IMR-90 (cell line): ENCODE measurements at regions not wholly inside any gene's neighbourhood (a gene's known extent, or its start where the extent isn't known, plus 50 kb on each side); places are given as distances from the start of the nearest gene placed in this dataset.

Source experiments
- ATAC-seq: fragments of 200-7000 bp; cut with Tn5 transposase; 2 replicates; pipeline ENCODE4 v1.9.1; 2020; ENCODE audit warnings: low read depth, mild to moderate bottlenecking, moderate library complexity
- BruUV-seq: library from RNA; stranded (reverse); fragments of 400-500 nt; replicated peaks from 2 replicates; lab custom pipeline; 2021; lab: Mats Ljungman, UMichigan
- CTCF ChIA-PET: fragments of 300-600 bp; formaldehyde crosslinking; extraction: SDS; loops from one replicate; lab custom pipeline; 2021; ENCODE audit warnings: antibody characterized with exemption; lab: Yijun Ruan, JAX
- POLR2A ChIA-PET: fragments of 300-600 bp; sonication (Branson Sonifier 250); formaldehyde crosslinking; loops from one replicate; lab custom pipeline; 2022; ENCODE audit warnings: antibody characterized with exemption; ENCODE audit not compliant: unreplicated experiment; lab: Charles Lee
- DNase-seq: peaks from one replicate; pipeline ENCODE4 v3.0.0; 2013
- H2AFZ ChIP-seq: replicated peaks from 2 replicates; pipeline ENCODE3; 2013; ENCODE audit warnings: low read length, mild to moderate bottlenecking; ENCODE audit not compliant: poor library complexity
- H2AK5ac ChIP-seq: 2 replicates; pipeline ENCODE4 v1.6.1; 2013; ENCODE audit warnings: low read depth, low read length, inconsistent platforms
- H2AK9ac ChIP-seq: replicated peaks from 2 replicates; pipeline ENCODE3; 2013; ENCODE audit warnings: mild to moderate bottlenecking, low read depth, low read length, moderate library complexity; ENCODE audit not compliant: poor library complexity
- H2BK120ac ChIP-seq: 2 replicates; pipeline ENCODE4 v1.6.1; 2013; ENCODE audit warnings: low read depth, low read length, inconsistent platforms
- H2BK15ac ChIP-seq: 3 replicates; pipeline ENCODE4 v1.6.1; 2013; ENCODE audit warnings: low read depth, low read length, inconsistent platforms
- H2BK20ac ChIP-seq: 2 replicates; pipeline ENCODE4 v1.6.1; 2013; ENCODE audit warnings: low read depth, mild to moderate bottlenecking, inconsistent platforms, low read length, moderate library complexity
- H2BK5ac ChIP-seq: 2 replicates; pipeline ENCODE4 v1.6.1; 2013; ENCODE audit warnings: mild to moderate bottlenecking, low read depth, low read length, inconsistent platforms; ENCODE audit not compliant: poor library complexity, severe bottlenecking
- H3K14ac ChIP-seq: replicated peaks from 2 replicates; pipeline ENCODE4 v1.6.1; 2013; ENCODE audit warnings: low read depth, low read length, inconsistent platforms
- H3K18ac ChIP-seq: 2 replicates; pipeline ENCODE4 v1.6.1; 2013; ENCODE audit warnings: low read depth, low read length, control low read depth
- H3K23ac ChIP-seq: 2 replicates; pipeline ENCODE4 v1.6.1; 2013; ENCODE audit warnings: low read depth, low read length, inconsistent platforms
- H3K27ac ChIP-seq: 2 replicates; pipeline ENCODE4 v1.5.1; 2013; ENCODE audit warnings: mild to moderate bottlenecking, control low read depth, low read length; ENCODE audit not compliant: insufficient read depth
- H3K27me3 ChIP-seq: 2 replicates; pipeline ENCODE4 v1.6.1; 2013; ENCODE audit warnings: low read length; ENCODE audit not compliant: control insufficient read depth, insufficient read depth
- H3K36me3 ChIP-seq: 2 replicates; pipeline ENCODE4 v1.6.1; 2013; ENCODE audit warnings: low read length, mixed read lengths; ENCODE audit not compliant: control insufficient read depth, insufficient read depth
- H3K4ac ChIP-seq: 2 replicates; pipeline ENCODE4 v1.6.1; 2013; ENCODE audit warnings: low read depth, low read length, inconsistent platforms
- H3K4me1 ChIP-seq: 2 replicates; pipeline ENCODE4 v1.6.1; 2013; ENCODE audit warnings: low read length, mixed read lengths; ENCODE audit not compliant: control insufficient read depth, insufficient read depth
- H3K4me2 ChIP-seq: 2 replicates; pipeline ENCODE4 v1.6.1; 2013; ENCODE audit warnings: low read depth, mild to moderate bottlenecking, control low read depth, low read length, moderate library complexity
- H3K4me3 ChIP-seq: 2 replicates; pipeline ENCODE4 v1.5.1; 2013; ENCODE audit warnings: low read depth, mild to moderate bottlenecking, control low read depth, low read length, moderate library complexity; ENCODE audit not compliant: insufficient read depth
- H3K56ac ChIP-seq: 2 replicates; pipeline ENCODE4 v1.6.1; 2013; ENCODE audit warnings: low read length, inconsistent platforms; ENCODE audit not compliant: insufficient read depth; ENCODE audit errors: extremely low read depth
- H3K79me1 ChIP-seq, 2 experiments: 2 replicates each; pipeline ENCODE4 v1.6.1; 2013; ENCODE audit warnings: low read length in 2 of 2, inconsistent platforms in 1 of 2, low read depth in 1 of 2
- H3K9ac ChIP-seq: 2 replicates; pipeline ENCODE4 v1.6.1; 2013; ENCODE audit warnings: low read depth, low read length, control low read depth
- H3K9me1 ChIP-seq: 2 replicates; pipeline ENCODE4 v1.6.1; 2013; ENCODE audit warnings: low read length, inconsistent platforms; ENCODE audit not compliant: insufficient read depth
- H3K9me3 ChIP-seq: 2 replicates; pipeline ENCODE4 v1.6.1; 2013; ENCODE audit warnings: low read length; ENCODE audit not compliant: control insufficient read depth, insufficient read depth
- H4K20me1 ChIP-seq: 2 replicates; pipeline ENCODE4 v1.6.1; 2013; ENCODE audit warnings: low read length, inconsistent platforms; ENCODE audit not compliant: insufficient read depth
- H4K5ac ChIP-seq: 2 replicates; pipeline ENCODE4 v1.6.1; 2013; ENCODE audit warnings: mild to moderate bottlenecking, low read depth, low read length, control low read depth
- H4K8ac ChIP-seq, 2 experiments: 2 replicates each; pipeline ENCODE4 v1.6.1; 2013; ENCODE audit warnings: low read depth in 2 of 2, low read length in 2 of 2, control low read depth in 1 of 2, inconsistent platforms in 1 of 2
- H4K91ac ChIP-seq: 2 replicates; pipeline ENCODE4 v1.6.1; 2013; ENCODE audit warnings: low read depth, low read length, inconsistent platforms; ENCODE audit not compliant: insufficient read depth
- CEBPB ChIP-seq: IDR thresholded peaks from 2 replicates; pipeline ENCODE4 v1.6.1; 2012; ENCODE audit warnings: low read depth, low read length, improper control_type of control experiment
- WGBS, 2 experiments: methylation state at CpG; one replicate each; pipeline versions ENCODE4 v1.1.5 to v1.1.7; 2013; ENCODE audit warnings: missing lambda C conversion rate in 2 of 2; ENCODE audit not compliant: insufficient read length in 1 of 2; ENCODE audit errors: extremely low coverage in 2 of 2; 5-methylcytosine and 5-hydroxymethylcytosine counted together
- dilution Hi-C: fragments of 300-500 bp; cut with HindIII; formaldehyde crosslinking; loops from one replicate; pipeline ENCODE4 v1.14.3; 2018; ENCODE audit warnings: low sequenced_read_pairs; ENCODE audit not compliant: unreplicated experiment
- in situ Hi-C: fragments of 300-500 bp; cut with MboI; formaldehyde crosslinking; loops from 3 replicates; pipeline ENCODE4 v1.14.3; 2019; ENCODE audit warnings: low sequenced_read_pairs, inconsistent platforms, mixed read lengths
- intact Hi-C: fragments of 100-400 bp; cut with micrococcal nuclease; formaldehyde crosslinking; loops from 2 replicates; pipeline ENCODE4 v1.10.0; 2022

GRCh38 chr4:101655857-101656256, 134.7 kb upstream of the BANK1 start:
- Histone ChIP-seq H2BK20ac (no peak overlapping the region), H3K14ac (no peak overlapping the region), H2AK9ac (no peak overlapping the region), H3K23ac (no peak overlapping the region), H3K9me1 (no peaks in the 10 kb centered on the region), H3K79me1 (no peaks in the 10 kb centered on the region), H3K18ac (no peak overlapping the region), H4K5ac (no peak overlapping the region), H4K20me1 (no peaks in the 10 kb centered on the region), H3K4me2 (no peak overlapping the region), H3K4ac (no peak overlapping the region), H4K8ac (no peak overlapping the region), H3K4me1 (no peaks in the 10 kb centered on the region), H3K27me3 (no peaks in the 10 kb centered on the region), H2AFZ (no peak overlapping the region), H4K91ac (no peak overlapping the region), H2BK15ac (no peak overlapping the region), H3K4me3 (no peak overlapping the region), H2BK5ac (no peak overlapping the region), H3K27ac (no peak overlapping the region), H3K9ac (no peak overlapping the region), H2AK5ac (no peak overlapping the region), H3K36me3 (no peaks in the 10 kb centered on the region), H2BK120ac (no peak overlapping the region), H3K56ac (no peak overlapping the region), H3K9me3 (no peaks in the 10 kb centered on the region)
- ATAC-seq (no peak), DNase-seq (no peak)
- ChIA-PET CTCF (no interaction called here), POLR2A (no interaction called here)
- in situ Hi-C loops (no loop called here), intact Hi-C loops (no loop called here), dilution Hi-C loops (no loop called here)
- no peak for TF ChIP-seq CEBPB
- WGBS, 2 experiments, result no CpG with 5 or more reads among the region's 1 CpG
- no TSS peak for BruUV-seq
